BE2C (cell line): ENCODE measurements at regions not wholly inside any gene's neighbourhood (a gene's known extent, or its start where the extent isn't known, plus 50 kb on each side); places are given as distances from the start of the nearest gene placed in this dataset.

Experiments used
- DNase-seq: peaks from one replicate; pipeline ENCODE4 v3.0.0-alpha.2; 2020
- H3K27me3 ChIP-seq: fragments of 250-450 bp; sonication (Bioruptor Pico); 2 replicates; pipeline ENCODE4 v1.5.1; 2020; ENCODE audit warnings: mild to moderate bottlenecking
- H3K36me3 ChIP-seq: fragments of 250-450 bp; sonication (Bioruptor Pico); 2 replicates; pipeline ENCODE4 v1.5.1; 2020; ENCODE audit warnings: mild to moderate bottlenecking
- H3K4me1 ChIP-seq: fragments of 250-450 bp; sonication (Bioruptor Pico); 2 replicates; pipeline ENCODE4 v1.5.1; 2020
- H3K4me3 ChIP-seq: 2 replicates; pipeline ENCODE4 v1.5.1; 2011; ENCODE audit warnings: low read depth, low read length
- H3K9me3 ChIP-seq: fragments of 250-450 bp; sonication (Bioruptor Pico); 2 replicates; pipeline ENCODE4 v1.5.1; 2020
- TF ChIP-seq, protein P1 (sequence below): IDR thresholded peaks from 2 replicates; pipeline ENCODE4 v1.5.1; 2012; ENCODE audit warnings: mild to moderate bottlenecking, low read depth, low read length

GRCh38 chr11:82601711-82602110, 132.0 kb downstream of the FAM181B start:
- Histone ChIP-seq H3K4me3 (no peak overlapping the region), H3K9me3 (no peaks in the 10 kb centered on the region), H3K36me3 (no peaks in the 10 kb centered on the region), H3K27me3 (peaks cover 3% of the 10 kb centered on the region; the same call in 1 of the 2 replicates), H3K4me1 (no peaks in the 10 kb centered on the region)
- DNase-seq = no peak
- TF ChIP-seq, protein P1, sequence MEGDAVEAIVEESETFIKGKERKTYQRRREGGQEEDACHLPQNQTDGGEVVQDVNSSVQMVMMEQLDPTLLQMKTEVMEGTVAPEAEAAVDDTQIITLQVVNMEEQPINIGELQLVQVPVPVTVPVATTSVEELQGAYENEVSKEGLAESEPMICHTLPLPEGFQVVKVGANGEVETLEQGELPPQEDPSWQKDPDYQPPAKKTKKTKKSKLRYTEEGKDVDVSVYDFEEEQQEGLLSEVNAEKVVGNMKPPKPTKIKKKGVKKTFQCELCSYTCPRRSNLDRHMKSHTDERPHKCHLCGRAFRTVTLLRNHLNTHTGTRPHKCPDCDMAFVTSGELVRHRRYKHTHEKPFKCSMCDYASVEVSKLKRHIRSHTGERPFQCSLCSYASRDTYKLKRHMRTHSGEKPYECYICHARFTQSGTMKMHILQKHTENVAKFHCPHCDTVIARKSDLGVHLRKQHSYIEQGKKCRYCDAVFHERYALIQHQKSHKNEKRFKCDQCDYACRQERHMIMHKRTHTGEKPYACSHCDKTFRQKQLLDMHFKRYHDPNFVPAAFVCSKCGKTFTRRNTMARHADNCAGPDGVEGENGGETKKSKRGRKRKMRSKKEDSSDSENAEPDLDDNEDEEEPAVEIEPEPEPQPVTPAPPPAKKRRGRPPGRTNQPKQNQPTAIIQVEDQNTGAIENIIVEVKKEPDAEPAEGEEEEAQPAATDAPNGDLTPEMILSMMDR = no peak

- TF ChIP-seq, protein P1 = no peak
- Histone ChIP-seq H3K9me3 (no peaks in the 10 kb centered on the region), H3K4me1 (no peaks in the 10 kb centered on the region), H3K36me3 (no peaks in the 10 kb centered on the region), H3K4me3 (no peak overlapping the region), H3K27me3 (peaks cover 3% of the 10 kb centered on the region; the same call in 1 of the 2 replicates)
- no peak for DNase-seq
Measured at GRCh38 chr11:82599836-82600235, 133.8 kb downstream of the FAM181B start.

- H3K4me3 ChIP-seq = no peak overlapping the region
- TF ChIP-seq, protein P1 = no peak
Measured at GRCh38 chr11:82586581-82586980, 147.1 kb downstream of the FAM181B start.

DNA sequence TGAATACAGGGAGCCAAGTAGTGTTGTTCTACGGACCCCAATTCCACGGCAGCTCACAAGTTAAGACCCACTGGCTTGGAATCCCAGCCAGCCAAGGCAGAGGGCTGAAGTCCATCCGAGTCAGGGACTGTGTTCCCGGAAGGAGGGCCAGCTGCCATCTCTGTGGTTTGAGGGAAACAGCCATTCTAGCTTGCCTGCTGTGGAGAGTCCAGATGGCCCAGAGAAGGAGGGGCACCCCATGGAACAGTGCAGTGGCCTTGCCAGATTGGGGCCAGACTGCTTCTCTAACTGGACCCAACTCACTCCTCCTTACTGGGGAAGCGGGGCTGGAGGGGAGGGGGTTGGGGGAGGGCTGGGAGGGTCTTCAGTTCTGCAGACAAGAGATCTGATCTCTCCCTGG, 156.4 kb downstream of the FAM181B start:
- peaks cover 6% of the 10 kb centered on the region for H3K27me3 ChIP-seq
- no peaks in the 10 kb centered on the region for H3K4me1 ChIP-seq
- no peak overlapping the region for H3K4me3 ChIP-seq
- DNase-seq = peak; percentile 10
- H3K36me3 ChIP-seq = no peaks in the 10 kb centered on the region
- H3K9me3 ChIP-seq = no peaks in the 10 kb centered on the region
- TF ChIP-seq, protein P1 = no peak

More at GRCh38 chr11:82586581-82586980, 147.1 kb downstream of the FAM181B start:
- Histone ChIP-seq H3K9me3 (no peaks in the 10 kb centered on the region), H3K36me3 (no peaks in the 10 kb centered on the region), H3K27me3 (no peaks in the 10 kb centered on the region), H3K4me1 (no peaks in the 10 kb centered on the region)
- no peak for DNase-seq

- TF ChIP-seq, protein P1 = no peak
- Histone ChIP-seq H3K27me3 (no peaks in the 10 kb centered on the region; the same call in 1 of the 2 replicates), H3K4me1 (no peaks in the 10 kb centered on the region), H3K36me3 (no peaks in the 10 kb centered on the region), H3K4me3 (no peak overlapping the region), H3K9me3 (no peaks in the 10 kb centered on the region)
- no peak for DNase-seq
Measured at GRCh38 chr11:82560836-82561235, 172.8 kb downstream of the FAM181B start.

DNA sequence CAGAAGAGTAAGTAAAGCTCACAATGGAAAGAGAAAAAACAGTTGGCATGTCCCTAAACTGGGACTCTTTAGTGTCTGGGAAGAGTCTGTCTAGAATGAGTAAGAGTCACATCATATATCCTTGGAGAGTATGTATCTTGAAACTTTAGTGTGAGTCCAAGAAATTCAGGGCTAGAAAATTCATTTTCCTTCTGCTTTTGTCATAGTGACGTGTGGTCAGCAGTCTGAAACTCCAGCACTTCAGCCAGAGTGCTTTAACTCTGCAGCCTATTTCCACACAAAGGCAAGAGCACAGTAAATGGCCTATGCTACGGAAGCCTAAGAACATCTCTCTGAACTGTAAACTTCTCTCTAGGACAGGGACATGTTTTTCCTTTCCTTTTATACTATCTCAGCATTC, 174.1 kb downstream of the FAM181B start:
- no peak for DNase-seq
- H3K36me3 ChIP-seq = no peaks in the 10 kb centered on the region
- TF ChIP-seq, protein P1 = no peak

More for the DNA sequence above, 174.1 kb downstream of the FAM181B start:
- Histone ChIP-seq H3K9me3 (no peaks in the 10 kb centered on the region), H3K4me3 (no peak overlapping the region), H3K27me3 (no peaks in the 10 kb centered on the region; the same call in 1 of the 2 replicates), H3K4me1 (no peaks in the 10 kb centered on the region)
